DND-41 (cell line): ENCODE measurements at regions not wholly inside any gene's neighbourhood (a gene's known extent, or its start where the extent isn't known, plus 50 kb on each side); places are given as distances from the start of the nearest gene placed in this dataset.

Experiments used
- ATAC-seq: fragments of 200-7000 bp; cut with Tn5 transposase; 3 replicates; pipeline ENCODE4 v1.9.1; 2021; ENCODE audit warnings: low read depth; ENCODE audit not compliant: insufficient read depth
- DNase-seq: peaks from one replicate; pipeline ENCODE4 v3.0.0-alpha.2; 2020
- H2AFZ ChIP-seq: 2 replicates; pipeline ENCODE4 v1.6.0; 2012; ENCODE audit warnings: low read depth, low read length
- H3K27ac ChIP-seq: 2 replicates; pipeline ENCODE4 v1.5.1; 2012; ENCODE audit warnings: low read length, inconsistent platforms
- H3K27me3 ChIP-seq: fragments of 200-600 bp; sonication (generic); 2 replicates; pipeline ENCODE4 v1.6.0; 2012; ENCODE audit warnings: low read length, mild to moderate bottlenecking, inconsistent platforms; ENCODE audit not compliant: insufficient read depth, poor library complexity
- H3K36me3 ChIP-seq: 2 replicates; pipeline ENCODE4 v1.5.1; 2012; ENCODE audit warnings: low read length, inconsistent platforms; ENCODE audit not compliant: insufficient read depth
- H3K4me1 ChIP-seq: 2 replicates; pipeline ENCODE4 v1.5.1; 2012; ENCODE audit warnings: mild to moderate bottlenecking, low read length; ENCODE audit not compliant: insufficient read depth
- H3K4me2 ChIP-seq: 2 replicates; pipeline ENCODE4 v1.6.0; 2012; ENCODE audit warnings: mild to moderate bottlenecking, moderate library complexity, low read length, inconsistent platforms; ENCODE audit not compliant: insufficient read depth
- H3K4me3 ChIP-seq, 2 experiments: fragments of 200-600 bp in 1 of 2; shearing (Covaris generic) in 1 of 2; 2 replicates each; pipeline ENCODE4 v1.5.1; 2012 to 2016; ENCODE audit warnings: inconsistent platforms in 2 of 2, low read length in 2 of 2, mild to moderate bottlenecking in 2 of 2, low read depth in 1 of 2, moderate library complexity in 1 of 2
- H3K79me2 ChIP-seq: 2 replicates; pipeline ENCODE4 v1.6.0; 2012; ENCODE audit warnings: low read length, inconsistent platforms; ENCODE audit not compliant: insufficient read depth
- H3K9ac ChIP-seq: 2 replicates; pipeline ENCODE4 v1.6.0; 2012; ENCODE audit warnings: low read depth, mild to moderate bottlenecking, inconsistent platforms, low read length, moderate library complexity
- H3K9me3 ChIP-seq: 2 replicates; pipeline ENCODE4 v1.5.1; 2012; ENCODE audit warnings: low read length, moderate library complexity, mild to moderate bottlenecking, inconsistent platforms; ENCODE audit not compliant: insufficient read depth, severe bottlenecking
- H4K20me1 ChIP-seq: 2 replicates; pipeline ENCODE4 v1.6.0; 2012; ENCODE audit warnings: low read length; ENCODE audit not compliant: insufficient read depth
- EZH2 ChIP-seq: IDR thresholded peaks from 3 replicates; pipeline ENCODE4 v1.6.1; 2012; ENCODE audit warnings: borderline replicate concordance, low read depth, mild to moderate bottlenecking, moderate library complexity, low read length, inconsistent platforms; ENCODE audit not compliant: severe bottlenecking
- TF ChIP-seq, protein P1 (sequence below): IDR thresholded peaks from 2 replicates; pipeline ENCODE4 v1.5.1; 2012; ENCODE audit warnings: borderline replicate concordance, low read length, moderate library complexity, mild to moderate bottlenecking; ENCODE audit not compliant: poor library complexity, severe bottlenecking; ENCODE audit errors: extremely low read depth

GRCh38 chr1:25088946-25089345, 143.4 kb downstream of the SYF2 start:
- Histone ChIP-seq H3K4me2 (no peak overlapping the region), H3K27me3 (peaks cover 3% of the 10 kb centered on the region), H3K9ac (no peak overlapping the region), H3K36me3 (no peaks in the 10 kb centered on the region), H3K9me3 (no peaks in the 10 kb centered on the region), H3K79me2 (no peaks in the 10 kb centered on the region), H3K4me1 (no peaks in the 10 kb centered on the region), H3K27ac (no peak overlapping the region), H3K4me3 (no peak overlapping the region), H2AFZ (no peak overlapping the region), H4K20me1 (no peaks in the 10 kb centered on the region)
- DNase-seq, result no peak
- TF ChIP-seq, protein P1, sequence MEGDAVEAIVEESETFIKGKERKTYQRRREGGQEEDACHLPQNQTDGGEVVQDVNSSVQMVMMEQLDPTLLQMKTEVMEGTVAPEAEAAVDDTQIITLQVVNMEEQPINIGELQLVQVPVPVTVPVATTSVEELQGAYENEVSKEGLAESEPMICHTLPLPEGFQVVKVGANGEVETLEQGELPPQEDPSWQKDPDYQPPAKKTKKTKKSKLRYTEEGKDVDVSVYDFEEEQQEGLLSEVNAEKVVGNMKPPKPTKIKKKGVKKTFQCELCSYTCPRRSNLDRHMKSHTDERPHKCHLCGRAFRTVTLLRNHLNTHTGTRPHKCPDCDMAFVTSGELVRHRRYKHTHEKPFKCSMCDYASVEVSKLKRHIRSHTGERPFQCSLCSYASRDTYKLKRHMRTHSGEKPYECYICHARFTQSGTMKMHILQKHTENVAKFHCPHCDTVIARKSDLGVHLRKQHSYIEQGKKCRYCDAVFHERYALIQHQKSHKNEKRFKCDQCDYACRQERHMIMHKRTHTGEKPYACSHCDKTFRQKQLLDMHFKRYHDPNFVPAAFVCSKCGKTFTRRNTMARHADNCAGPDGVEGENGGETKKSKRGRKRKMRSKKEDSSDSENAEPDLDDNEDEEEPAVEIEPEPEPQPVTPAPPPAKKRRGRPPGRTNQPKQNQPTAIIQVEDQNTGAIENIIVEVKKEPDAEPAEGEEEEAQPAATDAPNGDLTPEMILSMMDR, result no peak
- no peak for TF ChIP-seq EZH2
- ATAC-seq, result no peak

DNA sequence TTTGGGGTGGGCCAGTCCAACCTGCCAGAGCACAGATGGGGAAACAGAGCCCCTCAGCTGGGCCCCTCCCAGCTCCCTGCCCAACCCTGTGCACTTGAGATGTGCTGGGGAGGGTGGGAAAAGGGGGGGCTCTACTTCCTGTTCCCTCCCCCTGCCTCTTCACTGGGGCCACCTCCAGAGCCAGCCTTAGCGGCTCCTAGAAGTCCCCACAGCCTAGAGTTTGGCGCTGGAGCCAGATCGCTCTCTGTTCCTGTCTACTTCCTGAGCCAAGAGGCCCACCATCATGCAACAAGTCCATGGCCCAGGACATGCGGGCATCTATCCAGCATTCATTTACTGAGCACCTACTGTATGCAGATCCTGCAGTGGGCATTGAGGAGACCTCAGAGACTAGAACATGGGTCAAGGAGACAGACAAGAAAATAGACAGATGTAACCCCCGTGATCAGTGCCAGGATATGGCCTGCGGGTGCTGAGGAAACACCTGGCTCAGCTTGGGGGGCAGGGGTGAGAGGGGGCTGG, 144.1 kb downstream of the SYF2 start:
- no peak overlapping the region for H2AFZ ChIP-seq
- H3K27ac ChIP-seq, result no peak overlapping the region
- DNase-seq (peak; percentile 45), ATAC-seq (peak; percentile 65)
- H3K9me3 ChIP-seq, result no peaks in the 10 kb centered on the region
- no peaks in the 10 kb centered on the region for H4K20me1 ChIP-seq
- no peak overlapping the region for H3K4me2 ChIP-seq
- H3K9ac ChIP-seq, result no peak overlapping the region
- TF ChIP-seq EZH2, result no peak
- TF ChIP-seq, protein P1, result no peak
- H3K4me3 ChIP-seq, result no peak overlapping the region
- no peaks in the 10 kb centered on the region for H3K36me3 ChIP-seq
- H3K4me1 ChIP-seq, result no peaks in the 10 kb centered on the region
- peaks cover 5% of the 10 kb centered on the region for H3K27me3 ChIP-seq
- no peaks in the 10 kb centered on the region for H3K79me2 ChIP-seq

GRCh38 chr1:25086518-25087079, 145.7 kb downstream of the SYF2 start:
- no peak for TF ChIP-seq EZH2
- TF ChIP-seq, protein P1, result no peak
- Histone ChIP-seq H3K27me3 (peaks cover 5% of the 10 kb centered on the region), H3K9me3 (no peaks in the 10 kb centered on the region), H3K9ac (no peak overlapping the region), H2AFZ (no peak overlapping the region), H3K4me3 (no peak overlapping the region), H3K36me3 (no peaks in the 10 kb centered on the region), H3K79me2 (no peaks in the 10 kb centered on the region), H3K27ac (no peak overlapping the region), H3K4me2 (no peak overlapping the region), H3K4me1 (no peaks in the 10 kb centered on the region), H4K20me1 (no peaks in the 10 kb centered on the region)
- DNase-seq (no peak), ATAC-seq (no peak)
